AG09309 (cell line): ENCODE measurements at regions not wholly inside any gene's neighbourhood (a gene's known extent, or its start where the extent isn't known, plus 50 kb on each side); places are given as distances from the start of the nearest gene placed in this dataset.

Experiments used
- DNase-seq: peaks from one replicate; pipeline ENCODE4 v3.0.0-alpha.2; 2010; ENCODE audit warnings: low read depth
- H3K4me3 ChIP-seq: 2 replicates; pipeline ENCODE4 v1.5.1; 2011; ENCODE audit warnings: mild to moderate bottlenecking, low read depth, low read length, moderate library complexity; ENCODE audit not compliant: control insufficient read depth
- CTCF ChIP-seq: IDR thresholded peaks from 2 replicates; pipeline ENCODE4 v1.5.1; 2011; ENCODE audit warnings: mild to moderate bottlenecking, low read depth, low read length, inconsistent platforms; ENCODE audit not compliant: insufficient read depth, control insufficient read depth; ENCODE audit errors: missing control alignments

GRCh38 chr12:84718906-84719305 lies 193.7 kb downstream of the SLC6A15 start:
- no peak for DNase-seq
- no peak overlapping the region for H3K4me3 ChIP-seq
- TF ChIP-seq CTCF: no peak

- no peak overlapping the region for H3K4me3 ChIP-seq
- TF ChIP-seq CTCF: no peak
- DNase-seq: no peak
Measured at GRCh38 chr12:84712747-84713146, 199.9 kb downstream of the SLC6A15 start.

- TF ChIP-seq CTCF: no peak
- no peak for DNase-seq
- no peak overlapping the region for H3K4me3 ChIP-seq
Measured at GRCh38 chr12:84706374-84706773, 206.2 kb downstream of the SLC6A15 start.

GRCh38 chr12:84704856-84705255 lies 207.7 kb downstream of the SLC6A15 start:
- no peak for TF ChIP-seq CTCF
- no peak for DNase-seq
- no peak overlapping the region for H3K4me3 ChIP-seq

- H3K4me3 ChIP-seq: no peak overlapping the region
- no peak for TF ChIP-seq CTCF
- no peak for DNase-seq
Measured at GRCh38 chr12:84702001-84702400, 210.6 kb downstream of the SLC6A15 start.

GRCh38 chr12:84701041-84701440 lies 211.6 kb downstream of the SLC6A15 start:
- H3K4me3 ChIP-seq: no peak overlapping the region
- TF ChIP-seq CTCF: no peak
- no peak for DNase-seq
